H9 (cell line): ENCODE measurements at regions not wholly inside any gene's neighbourhood (a gene's known extent, or its start where the extent isn't known, plus 50 kb on each side); places are given as distances from the start of the nearest gene placed in this dataset.

Experiments
- DNase-seq: peaks from one replicate; pipeline ENCODE4 v3.0.0-alpha.2; 2017
- H2AFZ ChIP-seq: one replicate; pipeline ENCODE4 v1.6.1; 2013; ENCODE audit warnings: mild to moderate bottlenecking, low read length, control low read depth, moderate library complexity
- H2AK5ac ChIP-seq: 2 replicates; pipeline ENCODE4 v1.6.1; 2013; ENCODE audit warnings: low read length, control low read depth, mixed read lengths; ENCODE audit not compliant: insufficient read length
- H2BK120ac ChIP-seq: one replicate; pipeline ENCODE4 v1.6.1; 2013; ENCODE audit warnings: low read depth, mild to moderate bottlenecking, low read length, control low read depth, inconsistent platforms; ENCODE audit not compliant: poor library complexity, severe bottlenecking
- H2BK12ac ChIP-seq: 2 replicates; pipeline ENCODE4 v1.6.1; 2013; ENCODE audit warnings: low read length, control low read depth, mixed read lengths, low read depth; ENCODE audit not compliant: insufficient read length
- H2BK15ac ChIP-seq: 2 replicates; pipeline ENCODE4 v1.6.1; 2013; ENCODE audit warnings: low read depth, low read length, control low read depth
- H2BK20ac ChIP-seq: one replicate; pipeline ENCODE4 v1.6.1; 2013; ENCODE audit warnings: low read depth, mild to moderate bottlenecking, low read length, control low read depth, inconsistent platforms; ENCODE audit not compliant: poor library complexity, severe bottlenecking
- H2BK5ac ChIP-seq: 2 replicates; pipeline ENCODE4 v1.6.1; 2013; ENCODE audit warnings: low read length, control low read depth, mixed read lengths; ENCODE audit not compliant: insufficient read length
- H3K14ac ChIP-seq: 2 replicates; pipeline ENCODE4 v1.6.1; 2013; ENCODE audit warnings: low read length, control low read depth; ENCODE audit not compliant: insufficient read depth
- H3K18ac ChIP-seq: 2 replicates; pipeline ENCODE4 v1.6.1; 2013; ENCODE audit warnings: low read depth, mild to moderate bottlenecking, mixed read lengths, low read length, control low read depth; ENCODE audit not compliant: insufficient read length
- H3K23ac ChIP-seq: 2 replicates; pipeline ENCODE4 v1.6.1; 2013; ENCODE audit warnings: low read length, control low read depth, mixed read lengths, low read depth; ENCODE audit not compliant: insufficient read length
- H3K23me2 ChIP-seq: 2 replicates; pipeline ENCODE4 v1.6.1; 2013; ENCODE audit warnings: low read depth, mild to moderate bottlenecking, mixed read lengths, low read length, control low read depth; ENCODE audit not compliant: insufficient read length, poor library complexity, severe bottlenecking
- H3K27ac ChIP-seq: 2 replicates; pipeline ENCODE4 v1.5.1; 2013; ENCODE audit warnings: low read length, control low read depth, mixed read lengths, low read depth; ENCODE audit not compliant: insufficient read length
- H3K27me3 ChIP-seq: 2 replicates; pipeline ENCODE4 v1.6.1; 2013; ENCODE audit warnings: low read length, control low read depth, inconsistent platforms; ENCODE audit not compliant: insufficient read depth
- H3K4ac ChIP-seq: 2 replicates; pipeline ENCODE4 v1.6.1; 2013; ENCODE audit warnings: low read depth, mild to moderate bottlenecking, control low read depth, inconsistent platforms, low read length, moderate library complexity
- H3K4me1 ChIP-seq: 2 replicates; pipeline ENCODE4 v1.6.1; 2013; ENCODE audit warnings: low read length, control low read depth, inconsistent platforms; ENCODE audit not compliant: insufficient read depth
- H3K4me2 ChIP-seq: 2 replicates; pipeline ENCODE4 v1.6.1; 2013; ENCODE audit warnings: low read length, control low read depth, mixed read lengths; ENCODE audit not compliant: insufficient read length, insufficient read depth
- H3K56ac ChIP-seq: 2 replicates; pipeline ENCODE4 v1.6.1; 2013; ENCODE audit warnings: low read depth, mild to moderate bottlenecking, mixed read lengths, low read length, control low read depth; ENCODE audit not compliant: insufficient read length
- H3K79me1 ChIP-seq: 2 replicates; pipeline ENCODE4 v1.6.1; 2013; ENCODE audit warnings: low read depth, mild to moderate bottlenecking, moderate library complexity, low read length, control low read depth, inconsistent platforms; ENCODE audit not compliant: insufficient read depth, poor library complexity, severe bottlenecking
- H3K79me2 ChIP-seq: 2 replicates; pipeline ENCODE4 v1.6.1; 2013; ENCODE audit warnings: low read length, control low read depth, inconsistent platforms; ENCODE audit not compliant: insufficient read depth
- H3K9ac ChIP-seq: 2 replicates; pipeline ENCODE4 v1.6.1; 2013; ENCODE audit warnings: low read length, control low read depth, mixed read lengths; ENCODE audit not compliant: insufficient read length; ENCODE audit errors: extremely low read depth
- H3K9me3 ChIP-seq: one replicate; pipeline ENCODE4 v1.6.1; 2013; ENCODE audit warnings: low read depth, low read length, inconsistent platforms; ENCODE audit not compliant: control insufficient read depth
- H3T11ph ChIP-seq: one replicate; pipeline ENCODE4 v1.6.1; 2013; ENCODE audit warnings: mild to moderate bottlenecking, low read length, control low read depth, inconsistent platforms
- H4K20me1 ChIP-seq: one replicate; pipeline ENCODE4 v1.6.1; 2013; ENCODE audit not compliant: control insufficient read depth, insufficient read length, insufficient read depth
- H4K5ac ChIP-seq: 2 replicates; pipeline ENCODE4 v1.6.1; 2013; ENCODE audit warnings: low read depth, mild to moderate bottlenecking, mixed read lengths, low read length, control low read depth; ENCODE audit not compliant: insufficient read length
- H4K8ac ChIP-seq: replicated peaks from 2 replicates; pipeline ENCODE4 v1.6.1; 2013; ENCODE audit warnings: low read length, control low read depth, mixed read lengths, low read depth; ENCODE audit not compliant: insufficient read length
- H4K91ac ChIP-seq: 2 replicates; pipeline ENCODE4 v1.6.1; 2013; ENCODE audit warnings: low read depth, mild to moderate bottlenecking, moderate library complexity, mixed read lengths, low read length, control low read depth; ENCODE audit not compliant: insufficient read length
- H3K27ac Mint-ChIP-seq, 3 experiments: 2 replicates in 2 of 3; 3 replicates in 1 of 3; pipeline ENCODE4 v1.8.0; 2020 to 2021; ENCODE audit warnings: mixed read lengths in 3 of 3, mild to moderate bottlenecking in 1 of 3, moderate library complexity in 1 of 3
- H3K27me3 Mint-ChIP-seq: 2 replicates; pipeline ENCODE4 v1.8.0; 2021; ENCODE audit warnings: low read depth, mild to moderate bottlenecking, moderate library complexity, mixed read lengths
- H3K36me3 Mint-ChIP-seq, 3 experiments: 2 replicates in 2 of 3; 3 replicates in 1 of 3; pipeline ENCODE4 v1.8.0; 2020 to 2021; ENCODE audit warnings: low read depth in 3 of 3, mixed read lengths in 3 of 3; ENCODE audit not compliant: insufficient read depth in 1 of 3
- H3K4me1 Mint-ChIP-seq, 2 experiments: 2 replicates each; pipeline ENCODE4 v1.8.0; 2020; ENCODE audit warnings: mixed read lengths in 2 of 2
- H3K4me3 Mint-ChIP-seq, 2 experiments: 2 replicates in 1 of 2; 3 replicates in 1 of 2; pipeline ENCODE4 v1.8.0; 2020 to 2021; ENCODE audit warnings: mild to moderate bottlenecking in 2 of 2, mixed read lengths in 2 of 2, moderate library complexity in 1 of 2
- H3K9me3 Mint-ChIP-seq, 2 experiments: 2 replicates in 1 of 2; 3 replicates in 1 of 2; pipeline ENCODE4 v1.8.0; 2020; ENCODE audit warnings: mild to moderate bottlenecking in 2 of 2, mixed read lengths in 2 of 2, moderate library complexity in 1 of 2
- CTCF ChIP-seq: fragments of 200-600 bp; sonication (generic); conservative IDR thresholded peaks from 3 replicates; pipeline ENCODE4 v1.8.0; 2021; ENCODE audit warnings: antibody characterized with exemption, mild to moderate bottlenecking
- WGBS: extraction: QIAGEN DNeasy Blood & Tissue Kit; methylation state at CpG from one replicate; pipeline ENCODE4 v1.1.7; 2013; ENCODE audit warnings: missing lambda C conversion rate, low lambda C conversion rate, mixed read lengths; ENCODE audit not compliant: insufficient read length; ENCODE audit errors: extremely low coverage; 5-methylcytosine and 5-hydroxymethylcytosine counted together

GRCh38 chr2:35504419-35504818 is 851.2 kb upstream of the CRIM1 start:
- no peak overlapping the region for H2AK5ac ChIP-seq
- no peak overlapping the region for H3K27ac ChIP-seq
- H2AFZ ChIP-seq, result no peak overlapping the region
- no peaks in the 10 kb centered on the region for H4K20me1 ChIP-seq
- Mint-ChIP-seq H3K27me3 (no peaks in the 10 kb centered on the region), H3K36me3 (peaks cover 0 to 5% (median 2%) of the 10 kb centered on the region in 3 experiments; a peak in 2 of 7 replicates), H3K4me1 (no peaks in the 10 kb centered on the region; a peak in 1 of 4 replicates), H3K27ac (no peak overlapping the region), H3K9me3 (no peaks in the 10 kb centered on the region; a peak in 1 of 5 replicates), H3K4me3 (no peak overlapping the region)
- no peak overlapping the region for H3K4me2 ChIP-seq
- H3K4me1 ChIP-seq, result no peaks in the 10 kb centered on the region; the same call in 1 of the 2 replicates
- no peak for DNase-seq
- no peak overlapping the region for H3T11ph ChIP-seq
- H4K91ac ChIP-seq, result no peak overlapping the region
- H4K5ac ChIP-seq, result no peak overlapping the region
- no peak overlapping the region for H3K23ac ChIP-seq
- H3K23me2 ChIP-seq, result no peaks in the 10 kb centered on the region
- no peak overlapping the region for H3K14ac ChIP-seq
- no peaks in the 10 kb centered on the region for H3K79me1 ChIP-seq
- no peak overlapping the region for H2BK5ac ChIP-seq
- no peak overlapping the region for H3K18ac ChIP-seq
- no peak for TF ChIP-seq CTCF
- H2BK20ac ChIP-seq, result no peak overlapping the region
- no peaks in the 10 kb centered on the region for H3K27me3 ChIP-seq
- no peak overlapping the region for H3K4ac ChIP-seq
- H3K79me2 ChIP-seq, result no peaks in the 10 kb centered on the region
- no peaks in the 10 kb centered on the region for H3K9me3 ChIP-seq
- WGBS, result no CpG with 5 or more reads among the region's 3 CpGs
- no peak overlapping the region for H4K8ac ChIP-seq
- H2BK15ac ChIP-seq, result no peak overlapping the region
- no peak overlapping the region for H3K9ac ChIP-seq
- no peak overlapping the region for H2BK120ac ChIP-seq
- no peak overlapping the region for H3K56ac ChIP-seq
- H2BK12ac ChIP-seq, result no peak overlapping the region
